ENCODE measurements at regions not wholly inside any gene's neighbourhood (a gene's known extent, or its start where the extent isn't known, plus 50 kb on each side); places are given as distances from the start of the nearest gene placed in this dataset.
A peak's percentile ranks its signal among the peaks of the same experiment; 100 is the strongest.

GRCh38 chr5:105924366-105924765 lies 1746.4 kb downstream of the EFNA5 start:
- no peak for DNase-seq
- H3K4me3 ChIP-seq, result no peak overlapping the region
- H3K27me3 ChIP-seq, result no peaks in the 10 kb centered on the region
- TF ChIP-seq CTCF (IDR thresholded peaks at IDR 0.05), result no peak
- TF ChIP-seq EP300 (IDR thresholded peaks at IDR 0.05), result no peak
- no peak for TF ChIP-seq POLR2AphosphoS5 (IDR thresholded peaks at IDR 0.05)
- no peak for TF ChIP-seq POLR2A (IDR thresholded peaks at IDR 0.05)
- WGBS, 2 donors, result 71 to 72% methylated on average over 2 of the region's 2 CpGs
- no peaks in the 10 kb centered on the region for H3K4me1 ChIP-seq
- H3K36me3 ChIP-seq, result no peaks in the 10 kb centered on the region
- no peaks in the 10 kb centered on the region for H3K9me3 ChIP-seq
- ATAC-seq (ENCODE audit: low FRiP score in 2 of 2), result peak in 1 of 2 donors; percentile 42
- H3K27ac ChIP-seq, result no peak overlapping the region

GRCh38 chr5:105922574-105922973 lies 1748.2 kb downstream of the EFNA5 start:
- H3K36me3 ChIP-seq, result no peaks in the 10 kb centered on the region
- whole genome bisulfite sequencing, 2 donors, result 79 to 84% methylated on average over 1 of the region's 1 CpG

GRCh38 chr5:105922080-105922479 lies 1748.7 kb downstream of the EFNA5 start:
- Histone ChIP-seq H3K9me3 (no peaks in the 10 kb centered on the region), H3K27ac (no peak overlapping the region), H3K4me1 (no peaks in the 10 kb centered on the region), H3K27me3 (no peaks in the 10 kb centered on the region), H3K4me3 (no peak overlapping the region), H3K36me3 (no peaks in the 10 kb centered on the region)
- ATAC-seq (ENCODE audit: low FRiP score in 2 of 2) (no peak), DNase-seq (no peak)
- no peak for TF ChIP-seq POLR2AphosphoS5 (IDR thresholded peaks at IDR 0.05)

More at GRCh38 chr5:105922574-105922973, 1748.2 kb downstream of the EFNA5 start:
- Histone ChIP-seq H3K4me1 (no peaks in the 10 kb centered on the region), H3K27me3 (no peaks in the 10 kb centered on the region), H3K9me3 (no peaks in the 10 kb centered on the region), H3K4me3 (no peak overlapping the region), H3K27ac (no peak overlapping the region)
- TF ChIP-seq CTCF (IDR thresholded peaks at IDR 0.05) (no peak), POLR2A (IDR thresholded peaks at IDR 0.05) (no peak), EP300 (IDR thresholded peaks at IDR 0.05) (no peak), POLR2AphosphoS5 (IDR thresholded peaks at IDR 0.05) (no peak)
- ATAC-seq (ENCODE audit: low FRiP score in 2 of 2) (no peak), DNase-seq (no peak)

- TF ChIP-seq POLR2AphosphoS5 (IDR thresholded peaks at IDR 0.05), result no peak
- TF ChIP-seq CTCF (IDR thresholded peaks at IDR 0.05), result no peak
- no peak for TF ChIP-seq EP300 (IDR thresholded peaks at IDR 0.05)
- TF ChIP-seq POLR2A (IDR thresholded peaks at IDR 0.05), result no peak
- no peak for ATAC-seq (ENCODE audit: low FRiP score in 2 of 2)
- no peaks in the 10 kb centered on the region for H3K27me3 ChIP-seq
- H3K9me3 ChIP-seq, result no peaks in the 10 kb centered on the region
- H3K4me1 ChIP-seq, result no peaks in the 10 kb centered on the region
- no peaks in the 10 kb centered on the region for H3K36me3 ChIP-seq
- no peak for DNase-seq
- 15 to 27% methylated on average over 1 of the region's 1 CpG for WGBS, 2 donors
- H3K4me3 ChIP-seq, result no peak overlapping the region
- H3K27ac ChIP-seq, result no peak overlapping the region
Observed at GRCh38 chr5:105917189-105917588, 1753.5 kb downstream of the EFNA5 start.

- TF ChIP-seq POLR2A (IDR thresholded peaks at IDR 0.05) (no peak), EP300 (IDR thresholded peaks at IDR 0.05) (no peak), POLR2AphosphoS5 (IDR thresholded peaks at IDR 0.05) (no peak), CTCF (IDR thresholded peaks at IDR 0.05) (no peak)
- Histone ChIP-seq H3K27ac (no peak overlapping the region), H3K9me3 (no peaks in the 10 kb centered on the region), H3K27me3 (no peaks in the 10 kb centered on the region), H3K4me1 (no peaks in the 10 kb centered on the region), H3K36me3 (no peaks in the 10 kb centered on the region), H3K4me3 (no peak overlapping the region)
- ATAC-seq (ENCODE audit: low FRiP score in 2 of 2) (no peak), DNase-seq (no peak)
- 58 to 70% methylated on average over 2 of the region's 2 CpGs for WGBS, 2 donors
Observed at GRCh38 chr5:105907016-105907415, 1763.7 kb downstream of the EFNA5 start.
